ENCODE measurements at regions not wholly inside any gene's neighbourhood (a gene's known extent, or its start where the extent isn't known, plus 50 kb on each side); places are given as distances from the start of the nearest gene placed in this dataset.

DNA sequence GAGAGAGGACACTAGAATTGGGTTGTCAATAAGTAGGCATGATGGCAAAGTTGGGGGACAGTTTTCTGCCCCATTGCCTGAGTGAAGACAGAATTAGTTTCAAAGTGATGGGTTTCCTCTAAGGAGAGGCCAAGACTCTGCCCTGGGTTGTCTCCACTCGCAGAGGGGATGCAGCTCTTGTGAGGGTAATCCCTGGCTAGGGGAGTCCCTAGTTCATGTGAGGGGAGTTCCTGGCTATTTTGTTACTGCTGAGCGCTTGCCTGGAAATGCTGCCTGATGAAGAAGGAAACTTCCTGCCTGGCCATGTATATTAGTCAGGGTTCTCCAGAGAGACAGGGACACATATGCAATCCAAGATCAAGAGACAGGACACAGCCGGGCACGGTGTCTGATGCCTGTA, 501.5 kb downstream of the BCL11A start:
- no peak for DNase-seq

- DNase-seq, result no peak
These were observed 505.4 kb downstream of the BCL11A start for GRCh38 chr2:60047944-60048525.

- no peak for DNase-seq
These were observed 506.1 kb downstream of the BCL11A start for GRCh38 chr2:60047347-60047746.

- no peak for DNase-seq
These were observed 506.9 kb downstream of the BCL11A start for GRCh38 chr2:60046529-60046928.

- DNase-seq, result no peak
These were observed 508.0 kb downstream of the BCL11A start for GRCh38 chr2:60045456-60045855.

- no peak for DNase-seq
These were observed 509.0 kb downstream of the BCL11A start for GRCh38 chr2:60044484-60044883.

DNA sequence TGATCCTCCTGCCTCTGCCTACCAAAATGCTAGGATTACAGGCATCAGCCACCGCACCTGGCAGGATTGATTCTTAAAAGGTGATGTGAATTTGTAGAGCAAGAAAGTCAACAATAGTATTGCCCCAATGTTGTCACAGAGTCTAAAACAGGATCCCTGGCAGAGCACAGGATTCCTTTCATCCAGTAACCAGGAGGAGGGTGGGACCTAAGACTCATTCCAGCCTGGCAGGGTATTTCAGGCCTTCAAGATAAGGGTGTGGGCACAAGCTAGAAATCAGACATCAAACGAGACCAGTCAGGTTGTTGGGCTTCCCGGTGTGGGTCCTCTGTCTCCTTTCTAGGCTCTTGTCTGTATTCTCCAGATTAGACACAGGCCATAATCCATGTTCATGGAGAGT, 511.4 kb downstream of the BCL11A start:
- no peak for DNase-seq

GRCh38 chr2:60033325-60033724, 520.1 kb downstream of the BCL11A start:
- DNase-seq, result no peak

DNA sequence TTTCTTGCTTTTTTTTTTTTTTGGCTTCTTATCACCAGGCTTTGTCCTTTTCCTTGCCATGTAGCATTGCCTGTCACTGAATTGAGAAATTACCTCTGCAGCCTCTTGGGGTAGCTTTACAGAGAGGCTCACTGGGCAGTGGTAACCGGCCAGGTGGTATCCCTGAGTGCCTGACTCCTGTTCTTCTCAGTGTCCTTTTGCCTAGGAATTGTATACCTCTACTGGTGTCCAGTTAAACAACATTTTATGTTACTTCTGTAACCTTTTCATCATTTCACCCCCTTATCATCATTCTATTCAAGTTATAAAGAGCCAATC, 523.9 kb downstream of the BCL11A start:
- no peak for DNase-seq

- DNase-seq, result no peak
These were observed 524.4 kb downstream of the BCL11A start for GRCh38 chr2:60028849-60029565.

DNA sequence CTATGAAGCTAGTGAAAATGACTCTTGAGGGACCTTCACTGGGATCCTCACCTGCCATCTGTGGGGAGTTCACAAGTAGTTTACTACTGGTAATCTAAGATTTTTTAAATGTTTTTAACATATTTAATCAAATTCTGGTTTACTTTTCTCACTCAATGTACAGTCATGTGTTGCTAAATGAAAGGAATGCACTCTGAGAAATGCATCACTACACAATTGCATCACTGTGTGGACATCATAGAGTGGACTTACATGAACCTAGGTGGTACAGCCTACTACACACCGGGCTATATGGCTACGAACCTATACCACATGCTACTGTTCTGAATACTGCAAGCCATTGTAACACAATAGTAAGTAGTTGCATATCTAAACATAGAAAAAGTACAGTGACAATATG, 528.0 kb downstream of the BCL11A start:
- DNase-seq, result no peak

- DNase-seq, result no peak
These were observed 530.0 kb downstream of the BCL11A start for GRCh38 chr2:60023256-60023985.

GRCh38 chr2:60007671-60008070, 545.8 kb downstream of the BCL11A start:
- DNase-seq, result no peak

GRCh38 chr2:60003076-60003475, 550.4 kb downstream of the BCL11A start:
- DNase-seq, result no peak

DNA sequence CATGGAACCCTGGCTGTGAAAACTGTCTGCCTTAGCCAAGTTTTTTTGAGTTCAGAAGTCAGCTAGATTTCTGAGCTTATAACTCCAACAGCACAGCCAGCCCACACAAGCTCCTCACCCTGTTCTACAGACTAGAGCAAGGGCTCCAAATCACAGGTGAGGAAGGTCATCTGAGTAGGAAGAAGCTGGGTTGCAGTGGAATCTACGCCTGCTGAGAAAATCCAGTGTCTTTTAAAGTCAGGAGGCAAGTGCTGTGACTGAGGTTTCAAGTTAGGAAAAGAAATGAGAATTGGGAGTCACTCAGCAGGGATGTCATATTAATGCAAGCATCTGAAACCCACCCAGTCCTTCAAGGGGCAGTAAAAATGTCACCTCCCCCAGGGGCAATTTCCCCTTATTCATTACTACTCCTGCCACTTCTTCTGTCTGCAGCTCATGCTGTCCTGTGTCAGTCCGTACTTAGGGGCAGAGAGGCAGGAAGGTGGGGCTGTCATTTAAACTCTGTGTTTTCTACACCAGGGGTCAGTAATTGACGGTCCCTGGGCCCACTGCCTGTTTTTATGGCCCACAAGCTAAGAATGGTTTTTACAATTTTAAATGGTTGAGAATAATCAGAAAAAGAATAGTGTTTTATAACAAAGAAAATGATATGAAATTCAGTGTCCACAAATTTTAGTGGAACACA, 551.1 kb downstream of the BCL11A start:
- no peak for DNase-seq

GRCh38 chr2:60000686-60001085, 552.8 kb downstream of the BCL11A start:
- no peak for DNase-seq

GRCh38 chr2:59998324-59998723, 555.1 kb downstream of the BCL11A start:
- DNase-seq, result no peak

DNA sequence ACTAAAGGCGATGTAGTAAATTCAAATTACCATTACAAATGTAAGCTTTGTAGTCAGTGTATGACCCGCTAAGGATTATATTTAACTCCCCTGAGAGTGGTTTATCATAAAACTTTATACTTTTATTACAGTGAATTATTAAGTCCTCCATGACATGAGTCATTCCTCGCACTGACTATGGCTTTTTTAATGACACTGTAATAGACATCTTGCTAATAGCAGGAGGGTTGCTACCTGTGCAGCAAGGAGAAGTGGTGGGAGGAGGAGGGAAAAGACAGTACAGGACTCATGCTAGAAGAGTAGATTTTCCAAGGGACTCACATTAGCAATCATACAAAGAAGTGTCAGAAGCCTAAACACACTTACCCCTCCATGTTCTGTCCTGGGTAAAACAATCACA, 556.1 kb downstream of the BCL11A start:
- DNase-seq, result no peak

GRCh38 chr2:59996855-59997254, 556.6 kb downstream of the BCL11A start:
- no peak for DNase-seq

- DNase-seq, result no peak
These were observed 559.7 kb downstream of the BCL11A start for GRCh38 chr2:59993726-59994125.

DNA sequence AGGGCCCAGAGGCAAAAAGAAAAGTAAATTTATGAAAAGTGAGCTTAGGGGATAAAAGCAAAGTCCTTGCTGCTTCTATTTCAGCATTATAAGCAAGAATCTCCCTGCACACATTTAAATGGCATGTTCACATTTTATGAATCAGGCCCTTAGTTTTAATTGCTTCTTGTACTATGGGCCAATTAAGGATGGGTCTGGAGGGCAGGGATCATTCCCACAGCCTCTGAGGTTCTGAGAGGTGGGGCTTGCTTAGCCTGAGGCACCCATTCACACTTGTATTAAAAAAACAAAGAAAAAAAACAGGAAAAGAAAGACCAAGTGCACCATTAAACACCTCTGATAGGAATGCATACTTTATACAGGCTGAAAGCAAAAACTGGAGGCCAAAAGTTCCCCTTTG, 565.1 kb downstream of the BCL11A start:
- no peak for DNase-seq

DNA sequence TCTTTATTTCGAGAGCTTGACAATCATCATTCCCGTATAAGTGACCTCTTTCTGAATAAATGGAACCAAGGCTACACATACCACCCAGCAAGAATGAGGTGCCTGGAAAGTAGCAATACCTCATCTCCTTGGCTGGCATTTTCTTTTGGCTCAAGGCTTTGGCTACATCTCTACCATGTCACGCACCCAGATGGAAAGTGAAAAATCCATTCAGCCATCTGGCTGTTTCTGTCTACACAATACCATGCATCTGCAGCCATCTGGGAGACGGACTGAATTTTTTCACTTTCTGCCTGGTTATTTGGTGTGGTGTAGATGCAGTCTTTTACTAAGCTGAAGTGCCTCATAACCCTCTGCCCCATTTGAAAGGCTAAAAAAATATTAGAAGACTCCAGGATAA, 566.9 kb downstream of the BCL11A start:
- no peak for DNase-seq

- no peak for DNase-seq
These were observed 567.5 kb downstream of the BCL11A start for GRCh38 chr2:59985923-59986322.
